Neural progenitor cell (in vitro differentiated cells): ENCODE measurements at regions not wholly inside any gene's neighbourhood (a gene's known extent, or its start where the extent isn't known, plus 50 kb on each side); places are given as distances from the start of the nearest gene placed in this dataset.

Source experiments
- EZH2 ChIP-seq: fragments of 200-600 bp; sonication (generic); IDR thresholded peaks from 2 replicates; pipeline ENCODE4 v1.6.1; 2017; ENCODE audit warnings: antibody characterized with exemption, mild to moderate bottlenecking, moderate library complexity
- TF ChIP-seq, protein P1 (sequence below): fragments of 200-600 bp; sonication (generic); IDR thresholded peaks from 2 replicates; pipeline ENCODE4 v1.5.1; 2017; ENCODE audit warnings: antibody characterized with exemption, mild to moderate bottlenecking

DNA sequence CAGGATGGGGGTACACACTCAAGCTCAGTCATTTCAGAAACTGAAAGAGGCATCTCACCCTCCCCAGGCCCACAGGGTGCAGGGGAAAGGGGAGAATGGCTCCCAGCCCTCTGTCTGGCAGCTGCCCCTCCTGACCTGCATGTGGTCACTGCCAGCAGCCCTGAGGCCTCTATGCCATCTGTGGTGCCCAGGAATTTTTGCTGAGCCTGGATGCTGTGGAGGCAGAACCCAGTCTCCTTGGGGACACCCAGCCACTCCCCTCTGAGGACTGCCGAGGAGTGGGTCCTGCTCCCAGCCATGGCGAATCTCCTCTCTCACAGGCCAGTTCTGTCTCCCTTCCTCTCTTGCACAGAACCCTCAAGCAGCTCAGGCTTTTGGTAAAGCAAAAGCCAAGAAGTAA is 104.0 kb upstream of the ALDH1B1 start:
- TF ChIP-seq, protein P1, sequence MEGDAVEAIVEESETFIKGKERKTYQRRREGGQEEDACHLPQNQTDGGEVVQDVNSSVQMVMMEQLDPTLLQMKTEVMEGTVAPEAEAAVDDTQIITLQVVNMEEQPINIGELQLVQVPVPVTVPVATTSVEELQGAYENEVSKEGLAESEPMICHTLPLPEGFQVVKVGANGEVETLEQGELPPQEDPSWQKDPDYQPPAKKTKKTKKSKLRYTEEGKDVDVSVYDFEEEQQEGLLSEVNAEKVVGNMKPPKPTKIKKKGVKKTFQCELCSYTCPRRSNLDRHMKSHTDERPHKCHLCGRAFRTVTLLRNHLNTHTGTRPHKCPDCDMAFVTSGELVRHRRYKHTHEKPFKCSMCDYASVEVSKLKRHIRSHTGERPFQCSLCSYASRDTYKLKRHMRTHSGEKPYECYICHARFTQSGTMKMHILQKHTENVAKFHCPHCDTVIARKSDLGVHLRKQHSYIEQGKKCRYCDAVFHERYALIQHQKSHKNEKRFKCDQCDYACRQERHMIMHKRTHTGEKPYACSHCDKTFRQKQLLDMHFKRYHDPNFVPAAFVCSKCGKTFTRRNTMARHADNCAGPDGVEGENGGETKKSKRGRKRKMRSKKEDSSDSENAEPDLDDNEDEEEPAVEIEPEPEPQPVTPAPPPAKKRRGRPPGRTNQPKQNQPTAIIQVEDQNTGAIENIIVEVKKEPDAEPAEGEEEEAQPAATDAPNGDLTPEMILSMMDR = no peak
- TF ChIP-seq EZH2 = no peak
